T47D (cell line): ENCODE measurements at regions not wholly inside any gene's neighbourhood (a gene's known extent, or its start where the extent isn't known, plus 50 kb on each side); places are given as distances from the start of the nearest gene placed in this dataset.
A peak's percentile ranks its signal among the peaks of the same experiment; 100 is the strongest.
"Not testable (repeated sequence)": the region's sequence is repeated elsewhere in the genome, so short reads cannot be mapped to it uniquely, and the experiment has no call there.

Source experiments
- DNase-seq, 2 experiments: peaks; one replicate each; pipeline versions ENCODE4 v3.0.0 to v3.0.0-alpha.2; 2011 to 2012; ENCODE audit warnings: low read depth in 1 of 2, low spot score in 1 of 2
- JUND ChIP-seq: IDR thresholded peaks from 2 replicates; pipeline ENCODE4 v1.6.1; 2012; ENCODE audit warnings: low read depth
- in situ Hi-C: cut with HindIII; loops from 2 replicates; pipeline ENCODE4 v1.10.0; 2016; ENCODE audit warnings: low sequenced_read_pairs, low pct_unique_long_range_greater_than_20kb

GRCh38 chr2:65579506-65580235 lies 147.3 kb upstream of the SPRED2 start:
- TF ChIP-seq JUND, result no peak
- in situ Hi-C loops, result no loop called here
- no peak for DNase-seq

- TF ChIP-seq JUND, result no peak
- in situ Hi-C loops, result no loop called here
- no peak for DNase-seq
Measured at GRCh38 chr2:65577654-65578053, 145.3 kb upstream of the SPRED2 start.

- peak in 1 of 2 experiments; percentile 49 for DNase-seq
- TF ChIP-seq JUND, result no peak
- in situ Hi-C loops, result no loop called here
Measured at GRCh38 chr2:65576861-65577601, 144.6 kb upstream of the SPRED2 start.

- in situ Hi-C loops, result no loop called here
Measured at GRCh38 chr2:65576278-65576677, 143.9 kb upstream of the SPRED2 start.

GRCh38 chr2:65574993-65575392 lies 142.6 kb upstream of the SPRED2 start:
- in situ Hi-C loops, result no loop called here

More at GRCh38 chr2:65576278-65576677, 143.9 kb upstream of the SPRED2 start:
- no peak for TF ChIP-seq JUND
- DNase-seq, result no peak

GRCh38 chr2:65568656-65569440 lies 136.4 kb upstream of the SPRED2 start:
- in situ Hi-C loops, result not testable (repeated sequence)

More at GRCh38 chr2:65574993-65575392, 142.6 kb upstream of the SPRED2 start:
- DNase-seq, result no peak
- no peak for TF ChIP-seq JUND

GRCh38 chr2:65566617-65567016 lies 134.2 kb upstream of the SPRED2 start:
- TF ChIP-seq JUND, result no peak
- in situ Hi-C loops, result no loop called here
- peak in 1 of 2 experiments; percentile 20 for DNase-seq

More at GRCh38 chr2:65568656-65569440, 136.4 kb upstream of the SPRED2 start:
- DNase-seq, result not testable (repeated sequence)

- DNase-seq, result no peak
- in situ Hi-C loops, result no loop called here
- TF ChIP-seq JUND, result no peak
Measured at GRCh38 chr2:65565681-65566080, 133.3 kb upstream of the SPRED2 start.

- TF ChIP-seq JUND, result no peak
- in situ Hi-C loops, result no loop called here
- no peak for DNase-seq
Measured at GRCh38 chr2:65564299-65564698, 131.9 kb upstream of the SPRED2 start.

GRCh38 chr2:65562890-65563289 lies 130.5 kb upstream of the SPRED2 start:
- DNase-seq, result no peak
- in situ Hi-C loops, result no loop called here
- no peak for TF ChIP-seq JUND

GRCh38 chr2:65558743-65559142 lies 126.3 kb upstream of the SPRED2 start:
- DNase-seq, result no peak
- in situ Hi-C loops, result no loop called here
- TF ChIP-seq JUND, result no peak

- no peak for TF ChIP-seq JUND
- DNase-seq, result no peak
- in situ Hi-C loops, result no loop called here
Measured at GRCh38 chr2:65557616-65558573, 125.5 kb upstream of the SPRED2 start.
